ENCODE measurements at regions not wholly inside any gene's neighbourhood (a gene's known extent, or its start where the extent isn't known, plus 50 kb on each side); places are given as distances from the start of the nearest gene placed in this dataset.

GRCh38 chr1:221141096-221141495 lies 261.9 kb downstream of the HLX start:
- Histone ChIP-seq H3K4me3 (no peak overlapping the region), H3K27ac (replicated peaks) (no peak overlapping the region), H3K36me3 (no peaks in the 10 kb centered on the region), H3K9me3 (replicated peaks) (peaks cover 6% of the 10 kb centered on the region), H3K4me1 (no peaks in the 10 kb centered on the region), H3K27me3 (ENCODE audit: low read depth) (no peaks in the 10 kb centered on the region)
- DNase-seq: no peak
- TF ChIP-seq CTCF (IDR thresholded peaks at IDR 0.05; ENCODE audit: borderline replicate concordance): no peak
- intact Hi-C loops (cut with micrococcal nuclease): no loop called here

DNA sequence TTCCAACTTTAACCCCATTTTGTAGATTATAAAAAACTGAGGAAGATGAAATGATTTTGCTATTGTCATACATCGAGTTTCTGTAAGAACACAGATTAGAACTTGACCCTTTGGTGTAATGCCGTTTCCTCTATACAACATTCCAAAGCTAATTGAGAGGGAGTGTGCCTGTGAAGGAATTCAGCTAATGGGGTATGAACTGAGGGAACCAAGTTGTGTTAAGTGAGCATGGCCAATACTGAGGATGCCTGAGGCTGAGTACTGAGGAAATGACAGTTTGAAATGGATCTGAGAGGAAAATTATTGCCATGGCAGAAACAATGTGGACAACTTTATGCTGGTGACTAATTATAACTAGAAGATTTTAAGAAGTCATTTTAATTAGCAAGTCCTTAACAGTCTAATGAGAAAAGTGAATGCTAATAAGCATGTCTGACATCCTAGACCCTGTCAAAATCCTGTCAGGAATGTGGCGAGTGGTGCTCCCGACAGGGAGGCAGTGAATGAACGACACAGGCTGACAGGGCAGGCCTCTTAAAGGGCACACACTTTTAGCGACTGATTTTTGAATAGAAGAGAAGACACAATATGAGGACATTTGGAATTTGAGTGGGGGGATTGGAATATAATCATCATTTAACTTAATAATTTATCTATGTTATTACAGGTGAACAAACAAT lies 262.5 kb downstream of the HLX start:
- peaks cover 6% of the 10 kb centered on the region for H3K9me3 ChIP-seq (replicated peaks)
- DNase-seq: no peak
- H3K27ac ChIP-seq (replicated peaks): no peak overlapping the region
- H3K36me3 ChIP-seq: no peaks in the 10 kb centered on the region
- H3K27me3 ChIP-seq (ENCODE audit: low read depth): no peaks in the 10 kb centered on the region
- intact Hi-C loops (cut with micrococcal nuclease): no loop called here
- TF ChIP-seq CTCF (IDR thresholded peaks at IDR 0.05; ENCODE audit: borderline replicate concordance): no peak
- no peak overlapping the region for H3K4me3 ChIP-seq
- no peaks in the 10 kb centered on the region for H3K4me1 ChIP-seq

DNA sequence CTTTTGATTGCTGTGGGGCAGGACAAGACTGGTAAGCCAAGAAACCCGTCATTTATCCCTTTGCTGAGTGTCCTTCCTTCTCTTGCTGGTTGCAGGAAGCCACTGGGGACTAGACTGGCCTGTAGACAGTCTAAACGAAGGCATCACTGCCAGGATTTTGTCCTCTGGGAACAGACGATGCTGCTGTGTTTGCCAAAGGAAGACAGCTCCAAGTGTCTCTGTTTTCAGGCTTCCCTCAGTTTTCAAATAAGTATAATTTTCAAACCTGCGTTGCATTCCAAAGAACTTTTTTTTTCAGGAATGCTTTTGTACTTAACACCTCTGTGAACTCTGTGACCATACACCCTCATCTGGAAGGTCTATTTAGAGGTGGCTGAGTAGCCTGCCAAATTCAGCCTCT lies 269.4 kb downstream of the HLX start:
- peak overlapping the region; percentile 51 for H3K27ac ChIP-seq (replicated peaks)
- H3K4me3 ChIP-seq: no peak overlapping the region
- no peaks in the 10 kb centered on the region for H3K36me3 ChIP-seq
- intact Hi-C loops (cut with micrococcal nuclease): no loop called here
- peaks cover 18% of the 10 kb centered on the region for H3K4me1 ChIP-seq
- no peaks in the 10 kb centered on the region for H3K27me3 ChIP-seq (ENCODE audit: low read depth)
- no peak for TF ChIP-seq CTCF (IDR thresholded peaks at IDR 0.05; ENCODE audit: borderline replicate concordance)
- peak; percentile 18 for DNase-seq
- H3K9me3 ChIP-seq (replicated peaks): peaks cover 5% of the 10 kb centered on the region

- H3K36me3 ChIP-seq: no peaks in the 10 kb centered on the region
- no peaks in the 10 kb centered on the region for H3K27me3 ChIP-seq (ENCODE audit: low read depth)
- intact Hi-C loops (cut with micrococcal nuclease): no loop called here
- no peak for TF ChIP-seq CTCF (IDR thresholded peaks at IDR 0.05; ENCODE audit: borderline replicate concordance)
- H3K4me1 ChIP-seq: peaks cover 18% of the 10 kb centered on the region
- no peak for DNase-seq
- H3K27ac ChIP-seq (replicated peaks): peak overlapping the region; percentile 51
- H3K4me3 ChIP-seq: no peak overlapping the region
- peaks cover 5% of the 10 kb centered on the region for H3K9me3 ChIP-seq (replicated peaks)
These were observed 269.9 kb downstream of the HLX start for GRCh38 chr1:221149111-221149510.

DNA sequence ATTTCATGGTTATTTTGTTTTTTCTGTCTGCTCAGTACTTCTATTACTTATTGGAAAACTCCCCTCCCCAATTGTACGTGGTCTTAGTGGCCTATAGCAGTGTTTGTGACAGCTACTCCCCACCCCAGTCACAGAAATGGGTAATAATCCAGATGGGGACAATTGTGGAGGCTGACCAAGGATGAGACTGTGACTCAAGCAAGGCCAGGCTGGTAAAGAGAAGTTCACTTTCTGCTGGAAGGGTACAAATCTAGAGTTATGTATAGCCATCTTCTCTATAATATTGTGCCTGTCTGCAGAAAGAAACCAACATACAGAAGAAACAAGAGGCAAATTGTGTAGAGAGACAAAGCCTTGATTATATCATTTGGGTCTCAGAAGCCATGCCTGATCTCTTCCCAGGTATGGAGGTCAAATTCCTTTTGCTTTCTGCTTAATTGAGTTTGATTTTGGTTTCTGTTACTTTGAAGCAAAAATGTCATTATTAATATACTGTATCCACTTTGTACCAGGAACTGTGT lies 270.4 kb downstream of the HLX start:
- Histone ChIP-seq H3K27ac (replicated peaks) (no peak overlapping the region), H3K4me3 (no peak overlapping the region), H3K4me1 (peaks cover 18% of the 10 kb centered on the region), H3K27me3 (ENCODE audit: low read depth) (no peaks in the 10 kb centered on the region), H3K9me3 (replicated peaks) (peaks cover 5% of the 10 kb centered on the region), H3K36me3 (no peaks in the 10 kb centered on the region)
- no peak for TF ChIP-seq CTCF (IDR thresholded peaks at IDR 0.05; ENCODE audit: borderline replicate concordance)
- intact Hi-C loops (cut with micrococcal nuclease): no loop called here
- DNase-seq: no peak
